GM12864 (cell line): ENCODE measurements at regions not wholly inside any gene's neighbourhood (a gene's known extent, or its start where the extent isn't known, plus 50 kb on each side); places are given as distances from the start of the nearest gene placed in this dataset.

Experiments
- DNase-seq: peaks from one replicate; pipeline ENCODE4 v3.0.0-alpha.2; 2011; ENCODE audit warnings: low read depth
- H3K4me3 ChIP-seq: 2 replicates; pipeline ENCODE4 v1.5.1; 2011; ENCODE audit warnings: mild to moderate bottlenecking, low read depth, low read length, control low read depth
- CTCF ChIP-seq: IDR thresholded peaks from 2 replicates; pipeline ENCODE4 v1.5.1; 2011; ENCODE audit warnings: low read depth, mild to moderate bottlenecking, moderate library complexity, low read length, control low read depth, inconsistent platforms; ENCODE audit errors: missing control alignments

- no peak overlapping the region for H3K4me3 ChIP-seq
- no peak for TF ChIP-seq CTCF
- DNase-seq, result no peak
Observed at GRCh38 chr9:129322641-129323375, 144.7 kb upstream of the IER5L start.

GRCh38 chr9:129322022-129322621 lies 144.1 kb upstream of the IER5L start:
- no peak overlapping the region for H3K4me3 ChIP-seq
- DNase-seq, result no peak
- no peak for TF ChIP-seq CTCF

GRCh38 chr9:129321286-129322021 lies 143.4 kb upstream of the IER5L start:
- DNase-seq, result no peak
- TF ChIP-seq CTCF, result no peak
- H3K4me3 ChIP-seq, result no peak overlapping the region

DNA sequence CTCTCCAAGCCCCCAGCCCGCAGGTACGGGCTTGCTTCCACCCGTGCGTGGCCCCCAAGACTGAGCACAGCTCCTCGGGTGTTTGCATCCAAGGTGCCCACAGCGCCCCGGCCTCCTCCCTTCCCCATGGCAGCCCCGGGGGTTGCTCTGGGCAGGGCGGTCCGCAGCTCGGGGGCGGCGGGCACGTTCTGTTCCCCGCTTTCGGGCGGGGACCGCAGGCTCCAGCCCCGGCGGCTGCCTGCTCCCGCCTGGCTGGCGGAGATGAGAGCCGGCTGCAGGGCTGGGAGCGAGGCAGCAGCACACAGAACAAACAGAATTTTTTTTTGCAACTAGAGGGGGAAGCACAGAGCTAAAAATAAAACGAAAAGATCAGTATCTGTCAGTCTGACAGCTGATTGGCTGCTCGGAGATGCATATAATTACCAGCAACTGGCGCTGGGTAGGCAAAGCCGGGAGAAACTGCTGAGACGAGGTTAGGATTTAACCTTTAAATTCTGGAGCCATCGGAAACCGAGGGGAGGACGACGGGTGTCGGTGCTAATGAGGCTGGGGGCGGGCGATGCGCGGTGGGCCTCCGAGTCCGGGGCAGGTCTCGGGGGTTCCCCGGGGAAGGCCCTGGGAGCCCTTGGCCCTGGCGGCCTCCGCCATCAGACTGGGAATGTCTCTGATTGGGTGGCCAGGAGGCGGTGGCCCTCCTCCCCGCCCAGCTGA lies 142.7 kb upstream of the IER5L start:
- H3K4me3 ChIP-seq, result peak overlapping the region; percentile 11
- DNase-seq, result no peak

GRCh38 chr9:129319938-129320481 lies 141.9 kb upstream of the IER5L start:
- no peak for DNase-seq
- H3K4me3 ChIP-seq, result peak overlapping the region; percentile 11
- TF ChIP-seq CTCF, result no peak

More for the DNA sequence above, 142.7 kb upstream of the IER5L start:
- TF ChIP-seq CTCF, result no peak

DNA sequence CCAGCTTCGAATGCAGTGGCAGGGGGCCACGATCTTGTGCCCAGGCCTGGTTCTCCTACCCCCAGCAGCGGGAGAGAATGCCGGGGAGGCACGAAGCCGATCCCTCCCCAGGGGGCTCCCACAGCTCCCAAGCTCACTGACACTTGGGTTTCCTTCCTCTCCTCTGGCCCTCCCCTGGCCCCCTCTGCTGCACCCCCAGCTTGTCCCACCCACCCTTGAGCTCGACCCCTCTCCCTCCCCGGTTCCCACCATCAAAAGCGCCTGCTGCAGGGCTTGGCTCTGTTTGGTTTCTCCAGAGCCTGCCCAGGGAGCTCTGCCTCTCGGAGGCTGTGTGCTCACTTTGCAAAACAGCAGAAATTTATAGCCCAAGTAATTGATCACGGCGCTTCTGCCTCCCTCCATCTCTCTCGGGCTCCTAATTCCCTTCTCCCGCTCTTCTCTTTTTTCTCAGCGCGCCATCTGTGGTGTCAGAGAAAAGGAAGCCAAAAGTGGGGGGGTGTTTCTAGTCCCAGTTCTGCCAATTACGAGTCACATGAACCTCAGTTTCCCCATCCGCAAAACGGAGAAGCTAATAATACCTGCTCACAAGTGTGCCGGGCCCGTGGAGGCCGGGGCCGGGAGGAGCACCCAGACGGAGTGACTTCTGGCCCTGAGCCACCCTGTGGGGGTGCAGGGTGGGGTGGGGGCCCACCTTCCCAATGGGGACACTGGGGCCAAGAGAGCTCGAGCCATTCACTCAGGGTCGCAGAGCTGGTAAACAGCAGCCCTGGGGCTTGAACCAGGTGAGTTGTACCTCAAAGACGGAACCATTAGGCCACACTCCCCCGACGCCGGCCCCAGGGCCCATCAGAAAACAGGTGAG lies 141.2 kb upstream of the IER5L start:
- no peak for TF ChIP-seq CTCF
- H3K4me3 ChIP-seq, result no peak overlapping the region
- DNase-seq, result no peak
